ENCODE measurements at regions not wholly inside any gene's neighbourhood (a gene's known extent, or its start where the extent isn't known, plus 50 kb on each side); places are given as distances from the start of the nearest gene placed in this dataset.

- H3K4me3 ChIP-seq = no peak overlapping the region
- no peak overlapping the region for H3K27ac ChIP-seq
- H3K4me1 ChIP-seq (ENCODE audit: low read depth) = peaks cover 5% of the 10 kb centered on the region
- no peaks in the 10 kb centered on the region for H3K9me3 ChIP-seq (ENCODE audit: low read depth)
- H3K27me3 ChIP-seq = no peaks in the 10 kb centered on the region
- TF ChIP-seq, protein P1, sequence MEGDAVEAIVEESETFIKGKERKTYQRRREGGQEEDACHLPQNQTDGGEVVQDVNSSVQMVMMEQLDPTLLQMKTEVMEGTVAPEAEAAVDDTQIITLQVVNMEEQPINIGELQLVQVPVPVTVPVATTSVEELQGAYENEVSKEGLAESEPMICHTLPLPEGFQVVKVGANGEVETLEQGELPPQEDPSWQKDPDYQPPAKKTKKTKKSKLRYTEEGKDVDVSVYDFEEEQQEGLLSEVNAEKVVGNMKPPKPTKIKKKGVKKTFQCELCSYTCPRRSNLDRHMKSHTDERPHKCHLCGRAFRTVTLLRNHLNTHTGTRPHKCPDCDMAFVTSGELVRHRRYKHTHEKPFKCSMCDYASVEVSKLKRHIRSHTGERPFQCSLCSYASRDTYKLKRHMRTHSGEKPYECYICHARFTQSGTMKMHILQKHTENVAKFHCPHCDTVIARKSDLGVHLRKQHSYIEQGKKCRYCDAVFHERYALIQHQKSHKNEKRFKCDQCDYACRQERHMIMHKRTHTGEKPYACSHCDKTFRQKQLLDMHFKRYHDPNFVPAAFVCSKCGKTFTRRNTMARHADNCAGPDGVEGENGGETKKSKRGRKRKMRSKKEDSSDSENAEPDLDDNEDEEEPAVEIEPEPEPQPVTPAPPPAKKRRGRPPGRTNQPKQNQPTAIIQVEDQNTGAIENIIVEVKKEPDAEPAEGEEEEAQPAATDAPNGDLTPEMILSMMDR (IDR thresholded peaks at IDR 0.05; ENCODE audit: low read depth, low read length) = no peak
- no peak for DNase-seq (ENCODE audit: low read depth in 1 of 2, low spot score in 1 of 2)
- H3K36me3 ChIP-seq = no peaks in the 10 kb centered on the region
Measured at GRCh38 chr15:97868981-97869380, 91.5 kb upstream of the ARRDC4 start.

GRCh38 chr15:97870771-97871170 is 89.7 kb upstream of the ARRDC4 start:
- no peaks in the 10 kb centered on the region for H3K36me3 ChIP-seq
- H3K4me3 ChIP-seq = no peak overlapping the region
- H3K27ac ChIP-seq = no peak overlapping the region
- peaks cover 5% of the 10 kb centered on the region for H3K4me1 ChIP-seq (ENCODE audit: low read depth)
- no peaks in the 10 kb centered on the region for H3K9me3 ChIP-seq (ENCODE audit: low read depth)
- TF ChIP-seq, protein P1 (IDR thresholded peaks at IDR 0.05; ENCODE audit: low read depth, low read length) = no peak
- DNase-seq (ENCODE audit: low read depth in 1 of 2, low spot score in 1 of 2) = no peak
- no peaks in the 10 kb centered on the region for H3K27me3 ChIP-seq

- H3K9me3 ChIP-seq (ENCODE audit: low read depth) = no peaks in the 10 kb centered on the region
- no peak overlapping the region for H3K4me3 ChIP-seq
- H3K27ac ChIP-seq = no peak overlapping the region
- H3K27me3 ChIP-seq = no peaks in the 10 kb centered on the region
- H3K4me1 ChIP-seq (ENCODE audit: low read depth) = no peaks in the 10 kb centered on the region
- H3K36me3 ChIP-seq = no peaks in the 10 kb centered on the region
- TF ChIP-seq, protein P1 (IDR thresholded peaks at IDR 0.05; ENCODE audit: low read depth, low read length) = no peak
- no peak for DNase-seq (ENCODE audit: low read depth in 1 of 2, low spot score in 1 of 2)
Measured at GRCh38 chr15:97874139-97874538, 86.4 kb upstream of the ARRDC4 start.

- Histone ChIP-seq H3K36me3 (no peaks in the 10 kb centered on the region), H3K4me3 (no peak overlapping the region), H3K9me3 (ENCODE audit: low read depth) (no peaks in the 10 kb centered on the region)
Measured at GRCh38 chr15:97875025-97875512, 85.4 kb upstream of the ARRDC4 start.

GRCh38 chr15:97875513-97876280 is 84.8 kb upstream of the ARRDC4 start:
- H3K4me1 ChIP-seq (ENCODE audit: low read depth) = no peaks in the 10 kb centered on the region
- H3K27ac ChIP-seq = no peak overlapping the region
- TF ChIP-seq, protein P1 (IDR thresholded peaks at IDR 0.05; ENCODE audit: low read depth, low read length) = no peak
- H3K36me3 ChIP-seq = no peaks in the 10 kb centered on the region
- no peak overlapping the region for H3K4me3 ChIP-seq
- no peaks in the 10 kb centered on the region for H3K27me3 ChIP-seq
- H3K9me3 ChIP-seq (ENCODE audit: low read depth) = no peaks in the 10 kb centered on the region
- DNase-seq (ENCODE audit: low read depth in 1 of 2, low spot score in 1 of 2) = no peak

More at GRCh38 chr15:97875025-97875512, 85.4 kb upstream of the ARRDC4 start:
- no peak overlapping the region for H3K27ac ChIP-seq
- H3K27me3 ChIP-seq = no peaks in the 10 kb centered on the region
- H3K4me1 ChIP-seq (ENCODE audit: low read depth) = no peaks in the 10 kb centered on the region
- no peak for DNase-seq (ENCODE audit: low read depth in 1 of 2, low spot score in 1 of 2)
- TF ChIP-seq, protein P1 (IDR thresholded peaks at IDR 0.05; ENCODE audit: low read depth, low read length) = no peak
